BJ (cell line): ENCODE measurements at regions not wholly inside any gene's neighbourhood (a gene's known extent, or its start where the extent isn't known, plus 50 kb on each side); places are given as distances from the start of the nearest gene placed in this dataset.

Experiments
- CTCF ChIA-PET: fragments of 350-600 bp; formaldehyde crosslinking; extraction: SDS; loops from one replicate; lab custom pipeline; 2021; ENCODE audit warnings: antibody characterized with exemption, inconsistent platforms; lab: Yijun Ruan, JAX
- POLR2A ChIA-PET: fragments of 300-600 bp; sonication (Branson Sonifier 250); formaldehyde crosslinking; extraction: SDS; loops from one replicate; lab custom pipeline; 2021; ENCODE audit warnings: antibody characterized with exemption; lab: Charles Lee
- DNase-seq: peaks from one replicate; pipeline ENCODE4 v3.0.0-alpha.2; 2011; ENCODE audit warnings: low read depth
- H3K27me3 ChIP-seq: 2 replicates; pipeline ENCODE4 v1.6.0; 2011; ENCODE audit warnings: low read length; ENCODE audit not compliant: control insufficient read depth, insufficient read depth
- H3K36me3 ChIP-seq: 2 replicates; pipeline ENCODE4 v1.5.1; 2011; ENCODE audit warnings: low read length; ENCODE audit not compliant: control insufficient read depth, insufficient read depth
- H3K4me3 ChIP-seq: 2 replicates; pipeline ENCODE4 v1.5.1; 2011; ENCODE audit warnings: low read depth, mild to moderate bottlenecking, control low read depth, low read length
- CTCF ChIP-seq: IDR thresholded peaks from 2 replicates; pipeline ENCODE4 v1.5.1; 2011; ENCODE audit warnings: low read depth, mild to moderate bottlenecking, control low read depth, inconsistent platforms, low read length, moderate library complexity; ENCODE audit not compliant: insufficient read depth

GRCh38 chr5:62742207-62742606 is 163.6 kb downstream of the LRRC70 start:
- no peak for DNase-seq
- Histone ChIP-seq H3K4me3 (no peak overlapping the region), H3K27me3 (no peaks in the 10 kb centered on the region), H3K36me3 (no peaks in the 10 kb centered on the region)
- ChIA-PET POLR2A (no interaction called here), CTCF (no interaction called here)
- no peak for TF ChIP-seq CTCF

- CTCF ChIA-PET: no interaction called here
- DNase-seq: no peak
- POLR2A ChIA-PET: no interaction called here
- Histone ChIP-seq H3K36me3 (no peaks in the 10 kb centered on the region), H3K27me3 (no peaks in the 10 kb centered on the region), H3K4me3 (no peak overlapping the region)
- no peak for TF ChIP-seq CTCF
These were observed 163.1 kb downstream of the LRRC70 start for GRCh38 chr5:62741761-62742160.

- CTCF ChIA-PET: interaction anchor here (1.0 kb wide), 1 partner anchor 11 kb away, joined by 3 read pairs; no protein-coding TSS in a partner anchor
- no peaks in the 10 kb centered on the region for H3K27me3 ChIP-seq
- TF ChIP-seq CTCF: no peak
- no peak overlapping the region for H3K4me3 ChIP-seq
- no peak for DNase-seq
- no peaks in the 10 kb centered on the region for H3K36me3 ChIP-seq
- POLR2A ChIA-PET: no interaction called here
These were observed 159.1 kb downstream of the LRRC70 start for GRCh38 chr5:62737766-62738165.

- POLR2A ChIA-PET: no interaction called here
- CTCF ChIA-PET: no interaction called here
- Histone ChIP-seq H3K4me3 (no peak overlapping the region), H3K36me3 (no peaks in the 10 kb centered on the region), H3K27me3 (no peaks in the 10 kb centered on the region)
- no peak for DNase-seq
- TF ChIP-seq CTCF: no peak
These were observed 154.1 kb downstream of the LRRC70 start for GRCh38 chr5:62732677-62733121.

GRCh38 chr5:62731022-62731421 is 152.4 kb downstream of the LRRC70 start:
- TF ChIP-seq CTCF: no peak
- no peaks in the 10 kb centered on the region for H3K27me3 ChIP-seq
- ChIA-PET POLR2A (no interaction called here), CTCF (interaction anchor here (1.0 kb wide), 1 partner anchor 270 kb away, joined by 4 read pairs; no protein-coding TSS in a partner anchor)
- no peaks in the 10 kb centered on the region for H3K36me3 ChIP-seq
- DNase-seq: no peak
- H3K4me3 ChIP-seq: no peak overlapping the region
